Left lobe of liver (tissue), 2 donors: ENCODE measurements at regions not wholly inside any gene's neighbourhood (a gene's known extent, or its start where the extent isn't known, plus 50 kb on each side); places are given as distances from the start of the nearest gene placed in this dataset.

Source experiments
- ATAC-seq: fragments of 200-7000 bp; cut with Tn5 transposase; one replicate; pipeline ENCODE4 v1.9.1; 2020; ENCODE audit warnings: mild to moderate bottlenecking, moderate library complexity
- DNase-seq: peaks from one replicate; pipeline ENCODE4 v3.0.0-alpha.2; 2020; ENCODE audit warnings: low spot score
- donor health status: DM: no; HTN: no; CAD: no; lungs with moderate emphysema.
- donor health status: DM: no; HTN: yes; CAD: no.

GRCh38 chr1:208576425-208576824, 332.2 kb upstream of the PLXNA2 start:
- DNase-seq (no peak), ATAC-seq (no peak)

DNA sequence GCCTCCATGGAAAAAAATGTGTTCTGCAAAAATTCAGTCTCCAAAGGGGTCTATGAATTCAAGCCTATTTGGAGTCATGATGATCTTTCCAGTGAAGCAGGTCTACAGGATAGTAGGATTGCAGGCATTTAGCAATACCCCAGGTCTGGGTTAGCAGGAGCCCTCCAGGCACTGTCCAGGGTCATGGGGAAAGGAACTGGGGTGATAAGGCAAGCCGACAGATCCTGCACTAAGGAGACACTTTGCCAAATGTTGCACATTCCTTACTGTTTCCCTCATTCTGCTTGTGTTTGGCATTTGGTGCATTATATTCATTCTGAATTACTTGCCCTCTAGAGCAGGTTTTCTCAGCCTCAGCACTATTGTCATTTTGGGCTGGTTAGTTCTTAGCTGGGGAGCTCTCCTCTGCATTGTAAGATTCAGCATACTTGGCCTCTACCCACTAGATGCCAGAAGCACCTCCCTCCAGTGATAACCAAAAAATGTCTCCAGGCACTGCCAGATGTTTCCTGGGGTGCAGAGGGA, 333.3 kb upstream of the PLXNA2 start:
- ATAC-seq (no peak), DNase-seq (no peak)

DNA sequence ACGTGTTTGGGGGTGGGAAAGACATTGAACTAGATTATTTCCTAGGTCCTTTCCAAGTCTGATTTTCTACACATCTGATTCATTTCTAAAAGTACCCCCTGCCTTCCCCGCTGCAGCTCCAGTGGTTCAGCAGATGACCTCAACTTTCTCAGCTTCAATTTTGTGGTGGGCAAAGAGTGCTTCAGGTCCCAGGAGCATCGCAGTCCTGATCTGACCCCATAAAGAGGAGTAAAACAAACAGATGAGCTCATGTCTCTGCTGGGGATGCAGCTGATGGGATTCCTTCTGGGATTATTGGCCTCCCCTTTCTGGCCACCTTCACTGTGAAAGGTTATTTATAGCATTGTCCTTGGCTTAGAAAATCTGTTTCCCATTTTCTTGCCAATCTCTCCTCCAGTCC, 337.0 kb upstream of the PLXNA2 start:
- DNase-seq, result no peak
- no peak for ATAC-seq

DNA sequence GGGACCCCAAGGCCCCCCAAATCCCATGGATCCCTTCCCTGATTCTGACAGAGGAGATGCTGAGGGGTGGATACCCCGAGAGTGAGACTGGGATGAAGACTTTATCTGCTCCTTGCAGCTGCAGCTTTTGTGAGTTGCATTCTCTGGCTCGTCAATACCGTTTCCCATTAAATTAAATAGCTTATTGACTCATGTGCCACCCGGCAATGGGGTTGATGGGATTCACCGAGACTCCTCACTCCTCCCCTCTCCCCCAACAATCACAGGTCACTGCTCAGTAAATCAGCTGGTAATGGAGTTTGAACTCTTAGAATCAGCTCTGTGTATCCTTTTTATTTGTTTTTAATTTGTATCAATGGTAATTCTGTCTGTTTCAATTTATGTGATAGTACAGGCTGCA, 337.5 kb upstream of the PLXNA2 start:
- no peak for ATAC-seq
- no peak for DNase-seq

GRCh38 chr1:208584167-208584755, 340.1 kb upstream of the PLXNA2 start:
- DNase-seq (no peak), ATAC-seq (no peak)

DNA sequence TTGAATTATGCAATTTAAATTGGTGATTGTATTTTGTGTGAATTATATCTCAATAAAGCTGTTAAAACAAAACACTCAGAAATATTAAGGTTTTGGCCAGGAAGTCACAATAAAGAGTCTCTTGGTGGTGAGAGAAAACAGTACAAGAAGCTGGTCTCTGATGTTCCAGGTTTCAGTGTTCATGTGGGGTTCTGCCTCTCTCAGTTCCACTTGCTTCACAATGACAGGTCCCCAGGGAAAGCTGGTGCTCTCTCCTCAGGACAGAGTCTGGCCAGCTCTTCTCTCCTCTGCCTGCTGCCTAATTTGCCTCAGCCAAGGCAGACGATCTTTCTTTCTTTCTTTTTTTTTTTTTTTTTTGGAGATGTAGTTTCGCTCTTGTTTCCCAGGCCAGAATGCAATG, 342.9 kb upstream of the PLXNA2 start:
- DNase-seq (no peak), ATAC-seq (no peak)

DNA sequence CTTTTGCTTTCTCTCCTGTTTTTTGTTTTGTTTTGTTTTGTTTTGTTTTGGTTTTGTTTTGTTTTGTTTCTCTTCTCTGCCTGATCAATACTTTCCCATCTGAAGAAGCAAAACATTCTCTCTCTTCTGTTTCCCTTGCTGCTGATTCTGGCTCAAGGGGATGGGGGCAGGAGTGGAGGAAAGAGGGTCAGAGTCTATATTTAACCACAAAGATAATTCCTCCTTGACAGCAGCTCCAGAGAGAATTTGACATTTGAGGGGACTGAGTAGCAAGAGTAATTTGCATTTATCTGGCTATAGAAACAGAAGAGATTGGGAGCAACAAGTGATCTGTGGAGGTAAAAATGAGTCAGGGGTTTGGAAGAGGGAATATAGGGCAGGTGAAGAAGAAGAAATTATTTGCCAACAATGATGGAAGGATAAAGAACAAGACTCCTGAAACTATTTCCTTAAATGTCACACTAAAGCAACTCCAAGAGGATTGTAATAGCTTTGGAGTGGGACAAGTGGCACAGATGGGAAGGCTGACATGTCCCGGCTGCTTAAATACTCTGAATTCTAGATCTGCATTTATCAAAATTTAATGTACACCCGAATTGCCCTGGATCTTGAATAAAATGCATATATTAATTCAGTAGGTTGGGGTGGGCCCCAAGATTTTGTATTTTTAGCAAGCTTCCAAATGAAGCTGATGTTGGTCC, 349.3 kb upstream of the PLXNA2 start:
- ATAC-seq (no peak), DNase-seq (no peak)

GRCh38 chr1:208595236-208595635, 351.1 kb upstream of the PLXNA2 start:
- DNase-seq (no peak), ATAC-seq (no peak)

GRCh38 chr1:208595745-208596144, 351.6 kb upstream of the PLXNA2 start:
- no peak for ATAC-seq
- no peak for DNase-seq

DNA sequence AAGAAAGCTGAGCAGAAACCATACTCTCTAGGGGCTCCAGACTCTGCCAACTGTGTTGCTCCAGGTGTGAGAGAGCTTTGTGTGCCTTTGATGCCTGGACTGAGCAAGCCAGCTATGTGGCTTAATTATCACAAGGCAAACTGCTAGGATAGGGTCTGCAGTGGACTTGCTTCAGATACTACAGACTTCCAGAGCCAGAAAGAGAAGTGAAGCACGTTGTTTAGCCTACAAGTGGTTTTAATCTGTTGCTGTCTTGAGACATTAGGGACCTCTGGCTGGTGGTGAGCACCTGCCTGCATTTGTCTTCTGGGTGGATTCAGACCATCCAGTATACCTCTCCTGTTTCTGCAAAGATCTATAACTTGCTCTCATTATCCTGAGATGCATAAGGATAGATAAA, 353.4 kb upstream of the PLXNA2 start:
- no peak for DNase-seq
- ATAC-seq, result no peak

- no peak for ATAC-seq
- no peak for DNase-seq
Measured at GRCh38 chr1:208598021-208598420, 353.8 kb upstream of the PLXNA2 start.

- ATAC-seq (no peak), DNase-seq (no peak)
Measured at GRCh38 chr1:208599063-208599462, 354.9 kb upstream of the PLXNA2 start.

- DNase-seq (no peak), ATAC-seq (no peak)
Measured at GRCh38 chr1:208600456-208601190, 356.4 kb upstream of the PLXNA2 start.

GRCh38 chr1:208601561-208601960, 357.4 kb upstream of the PLXNA2 start:
- no peak for DNase-seq
- no peak for ATAC-seq

DNA sequence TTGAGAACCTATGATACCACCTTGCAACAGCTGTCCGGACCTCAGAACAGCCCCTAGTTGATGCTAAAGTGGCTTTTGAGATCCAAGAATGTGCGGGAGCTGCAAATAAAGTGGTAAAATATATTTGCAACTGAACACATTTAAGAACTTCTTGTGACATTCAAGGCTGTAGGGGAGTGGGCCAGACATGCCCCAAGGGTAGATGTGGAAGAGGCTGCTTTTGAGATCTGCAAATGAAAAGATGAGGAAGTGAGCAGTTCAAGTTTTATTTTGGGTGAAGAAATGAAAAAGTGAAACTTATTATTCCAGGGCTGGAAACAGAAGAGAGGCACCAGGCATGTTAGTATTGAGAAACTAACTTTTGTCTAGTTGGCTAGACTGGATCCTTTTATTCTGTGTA, 359.5 kb upstream of the PLXNA2 start:
- ATAC-seq, result no peak
- no peak for DNase-seq

- ATAC-seq (no peak), DNase-seq (no peak)
Measured at GRCh38 chr1:208604295-208604694, 360.1 kb upstream of the PLXNA2 start.

- DNase-seq, result no peak
- ATAC-seq, result no peak
Measured at GRCh38 chr1:208606959-208607358, 362.8 kb upstream of the PLXNA2 start.

DNA sequence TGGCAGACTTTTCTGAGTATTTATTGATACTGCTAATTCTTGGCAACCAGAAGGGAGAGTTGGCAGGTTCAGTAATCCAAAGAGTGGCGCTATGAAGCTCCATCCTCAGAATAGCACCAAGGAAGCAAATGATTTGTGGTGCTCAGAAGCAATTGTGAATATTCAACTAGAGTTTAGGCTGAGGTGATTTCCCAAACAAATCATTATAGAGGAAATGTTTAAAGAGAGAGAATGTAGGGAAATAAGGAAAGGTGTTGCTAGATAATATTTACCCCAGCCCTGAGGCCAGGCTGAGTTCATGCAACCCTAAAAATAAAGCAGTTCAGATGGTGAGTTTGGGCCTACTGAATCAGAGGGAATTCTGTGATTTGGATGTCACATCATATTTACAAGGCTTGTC, 363.4 kb upstream of the PLXNA2 start:
- DNase-seq, result no peak
- ATAC-seq, result no peak

- no peak for DNase-seq
- ATAC-seq, result no peak
Measured at GRCh38 chr1:208614610-208615009, 370.4 kb upstream of the PLXNA2 start.

- ATAC-seq (no peak), DNase-seq (no peak)
Measured at GRCh38 chr1:208615371-208615770, 371.2 kb upstream of the PLXNA2 start.

- no peak for ATAC-seq
- no peak for DNase-seq
Measured at GRCh38 chr1:208616776-208617175, 372.6 kb upstream of the PLXNA2 start.
